Esophagus squamous epithelium (tissue), 4 donors: ENCODE measurements at regions not wholly inside any gene's neighbourhood (a gene's known extent, or its start where the extent isn't known, plus 50 kb on each side); places are given as distances from the start of the nearest gene placed in this dataset.
"Not testable (repeated sequence)": the region's sequence is repeated elsewhere in the genome, so short reads cannot be mapped to it uniquely, and the experiment has no call there.

Source experiments
- POLR2A ChIP-seq, 4 donors: fragments of 450-650 bp; IDR thresholded peaks; one replicate each; pipeline ENCODE4 v1.6.1; 2017; ENCODE audit warnings: antibody characterized with exemption in 4 of 4, mild to moderate bottlenecking in 4 of 4, moderate library complexity in 3 of 4
- TF ChIP-seq, protein P1 (sequence below), 6 experiments: fragments of 450-650 bp in 4 of 6; fragments of 200-600 bp in 2 of 6; sonication (generic) in 2 of 6; IDR thresholded peaks; one replicate each; pipeline ENCODE4 v1.5.1; 2016 to 2019; ENCODE audit warnings: antibody characterized with exemption in 6 of 6, mild to moderate bottlenecking in 4 of 6, moderate library complexity in 4 of 6

DNA sequence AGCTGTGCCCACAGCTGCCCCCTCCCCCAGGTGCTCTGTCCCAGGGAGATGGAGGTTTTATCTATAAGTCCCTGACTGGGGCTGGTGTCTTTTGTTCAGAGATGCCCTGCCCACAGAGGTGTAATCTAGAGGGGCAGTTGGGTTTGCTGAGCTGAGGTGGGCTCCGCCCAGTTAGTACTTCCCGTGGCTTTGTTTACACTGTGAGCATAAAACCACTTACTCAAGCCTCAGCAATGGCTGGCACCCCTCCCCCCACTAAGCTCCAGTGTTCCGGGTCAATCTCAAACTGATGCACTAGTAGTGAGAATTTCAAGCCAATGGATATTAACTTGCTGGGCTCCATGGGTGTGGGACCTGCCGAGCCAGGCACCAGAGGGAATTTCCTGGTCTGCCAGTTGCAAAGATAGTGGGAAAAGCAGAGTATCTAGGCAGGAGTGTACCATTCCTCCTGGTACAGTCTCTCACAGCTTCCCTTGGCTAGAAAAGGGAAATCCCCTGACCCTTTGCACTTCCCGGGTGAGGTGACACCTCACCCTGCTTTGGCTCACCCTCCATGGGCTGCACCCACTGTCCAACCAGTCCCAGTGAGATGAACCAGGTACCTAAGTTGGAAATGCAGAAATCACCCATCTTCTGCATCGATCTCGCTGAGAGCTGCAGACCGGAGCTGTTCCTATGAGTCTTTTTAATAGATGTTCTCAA lies 509.6 kb downstream of the TMEM38B start:
- TF ChIP-seq, protein P1, sequence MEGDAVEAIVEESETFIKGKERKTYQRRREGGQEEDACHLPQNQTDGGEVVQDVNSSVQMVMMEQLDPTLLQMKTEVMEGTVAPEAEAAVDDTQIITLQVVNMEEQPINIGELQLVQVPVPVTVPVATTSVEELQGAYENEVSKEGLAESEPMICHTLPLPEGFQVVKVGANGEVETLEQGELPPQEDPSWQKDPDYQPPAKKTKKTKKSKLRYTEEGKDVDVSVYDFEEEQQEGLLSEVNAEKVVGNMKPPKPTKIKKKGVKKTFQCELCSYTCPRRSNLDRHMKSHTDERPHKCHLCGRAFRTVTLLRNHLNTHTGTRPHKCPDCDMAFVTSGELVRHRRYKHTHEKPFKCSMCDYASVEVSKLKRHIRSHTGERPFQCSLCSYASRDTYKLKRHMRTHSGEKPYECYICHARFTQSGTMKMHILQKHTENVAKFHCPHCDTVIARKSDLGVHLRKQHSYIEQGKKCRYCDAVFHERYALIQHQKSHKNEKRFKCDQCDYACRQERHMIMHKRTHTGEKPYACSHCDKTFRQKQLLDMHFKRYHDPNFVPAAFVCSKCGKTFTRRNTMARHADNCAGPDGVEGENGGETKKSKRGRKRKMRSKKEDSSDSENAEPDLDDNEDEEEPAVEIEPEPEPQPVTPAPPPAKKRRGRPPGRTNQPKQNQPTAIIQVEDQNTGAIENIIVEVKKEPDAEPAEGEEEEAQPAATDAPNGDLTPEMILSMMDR (IDR thresholded peaks at IDR 0.05) = not testable (repeated sequence)
- not testable (repeated sequence) for TF ChIP-seq POLR2A (IDR thresholded peaks at IDR 0.05)
